Fibroblast of skin of abdomen (primary cell): ENCODE measurements at regions not wholly inside any gene's neighbourhood (a gene's known extent, or its start where the extent isn't known, plus 50 kb on each side); places are given as distances from the start of the nearest gene placed in this dataset.
"Not testable (repeated sequence)": the region's sequence is repeated elsewhere in the genome, so short reads cannot be mapped to it uniquely, and the experiment has no call there.

ENCODE experiments used
- DNase-seq: peaks from one replicate; pipeline ENCODE4 v3.0.0-alpha.2; 2013

DNA sequence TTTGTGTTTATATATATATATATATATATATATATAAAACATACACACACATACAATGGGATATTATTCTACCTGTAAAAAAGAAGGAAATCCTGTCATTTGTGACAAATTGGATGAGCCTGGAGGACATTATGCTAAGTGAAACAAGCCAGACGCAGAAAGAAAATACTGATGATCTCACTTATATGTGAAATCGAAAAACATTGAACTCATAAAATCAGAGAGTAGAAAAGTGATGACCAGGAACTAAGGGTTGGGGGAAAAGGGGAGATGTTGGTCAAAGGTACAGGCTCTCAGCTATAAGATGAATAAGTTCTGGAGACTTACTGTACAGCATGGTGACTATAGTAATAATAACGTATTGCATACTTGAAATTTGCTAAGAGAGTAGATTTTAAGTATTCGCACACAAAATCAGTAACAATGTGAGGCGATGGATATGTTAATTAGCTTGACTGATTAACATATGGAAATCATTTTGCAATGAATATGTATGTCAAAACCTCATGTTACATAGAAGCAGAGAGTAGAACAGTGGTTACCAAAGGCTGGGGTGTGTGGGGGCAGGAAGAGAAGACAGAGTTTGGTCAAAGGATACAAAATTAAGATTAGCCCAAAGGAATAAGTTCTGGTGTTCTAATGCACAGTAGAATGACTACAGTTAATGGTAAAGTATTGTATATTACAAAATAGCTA lies 92.3 kb upstream of the PHACTR1 start:
- DNase-seq = no peak

DNA sequence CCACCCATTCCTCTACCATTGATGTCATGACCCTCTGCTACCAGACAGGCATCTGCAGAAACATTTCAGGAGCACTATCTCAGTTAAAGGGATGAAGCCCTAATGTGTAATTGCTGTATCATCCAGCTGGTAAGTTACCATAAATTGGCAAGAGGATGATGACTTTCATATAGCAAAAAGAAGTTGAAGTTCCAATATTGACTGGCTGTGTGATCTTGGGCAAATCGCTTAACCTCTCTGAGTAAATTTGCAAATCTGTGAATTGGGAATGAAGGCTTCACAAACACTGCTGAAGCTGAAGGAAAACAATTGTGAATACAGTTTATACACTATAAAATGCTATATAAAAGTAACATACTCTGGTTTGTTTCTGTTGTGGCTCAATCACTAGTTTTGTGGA lies 89.5 kb upstream of the PHACTR1 start:
- no peak for DNase-seq

DNA sequence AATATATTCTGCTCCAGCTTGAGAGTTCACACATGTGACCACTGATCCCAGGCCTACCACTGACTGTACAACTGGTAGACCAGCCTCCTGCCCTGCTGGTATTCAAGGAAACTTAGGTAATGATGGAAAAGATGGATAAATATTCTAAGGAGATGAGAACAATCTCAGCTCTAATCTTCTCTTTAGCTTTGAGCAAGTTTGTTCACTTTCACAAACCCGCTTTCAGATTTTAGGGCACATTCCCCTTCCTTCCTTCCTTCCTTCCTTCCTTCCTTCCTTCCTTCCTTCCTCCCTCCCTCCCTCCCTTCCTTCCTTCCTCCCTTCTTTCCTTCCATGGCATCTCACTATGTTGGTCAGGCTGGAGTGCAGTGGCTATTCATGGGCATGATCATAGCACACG lies 88.2 kb upstream of the PHACTR1 start:
- no peak for DNase-seq

DNA sequence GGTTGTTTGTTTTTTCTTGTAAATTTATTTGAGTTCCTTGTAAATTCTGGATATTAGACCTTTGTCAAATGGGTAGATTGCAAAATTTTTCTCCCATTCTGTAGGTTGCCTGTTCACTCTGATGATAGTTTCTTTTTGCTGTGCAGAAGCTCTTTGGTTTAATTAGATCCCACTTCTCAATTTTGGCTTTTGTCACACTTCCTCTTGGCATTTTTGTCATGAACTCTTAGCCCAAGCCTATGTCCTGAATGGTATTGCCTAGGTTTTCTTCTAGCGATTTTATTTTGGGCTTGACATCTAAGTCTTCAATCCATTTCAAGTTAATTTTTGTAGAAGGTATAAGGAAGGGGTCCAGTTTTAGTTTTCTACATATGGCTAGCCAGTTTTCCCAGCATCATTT lies 82.8 kb upstream of the PHACTR1 start:
- DNase-seq = not testable (repeated sequence)

DNA sequence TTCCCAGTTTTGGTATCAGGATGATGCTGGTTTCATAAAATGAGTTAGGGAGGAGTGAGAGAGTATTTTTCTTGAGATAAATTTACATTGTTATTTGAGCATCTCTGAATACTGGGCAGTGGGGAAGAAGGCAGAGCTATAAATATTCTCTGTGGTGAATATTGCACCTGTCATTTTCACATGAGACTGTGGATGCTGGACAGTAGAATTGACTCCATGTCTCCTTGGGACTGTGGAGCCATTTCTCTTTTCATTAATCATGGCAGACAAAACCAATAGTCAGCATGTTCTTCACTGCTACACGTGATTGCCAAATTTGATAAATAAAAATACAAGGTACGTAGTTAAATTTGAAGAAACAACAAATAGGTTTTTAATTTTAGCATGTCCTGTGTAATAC lies 81.2 kb upstream of the PHACTR1 start:
- DNase-seq = no peak

DNA sequence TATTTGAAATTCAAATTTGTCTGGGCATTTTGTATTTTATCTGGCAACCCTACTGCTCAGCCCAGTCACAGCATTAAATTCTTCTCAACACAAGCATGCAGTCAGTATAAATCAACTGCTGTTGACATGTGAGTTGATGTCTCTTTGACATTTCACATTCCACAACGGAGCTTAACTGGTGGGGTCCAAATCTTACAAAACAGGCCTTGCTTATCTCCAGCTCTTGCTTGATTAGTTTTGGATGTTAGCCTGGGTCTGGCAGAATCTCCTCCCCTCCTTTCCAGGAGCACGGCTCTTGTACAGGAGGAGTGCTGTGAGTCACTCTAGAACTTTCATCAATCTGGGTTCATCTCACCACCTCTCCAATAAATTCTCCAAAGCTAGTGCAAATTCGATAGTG lies 80.8 kb upstream of the PHACTR1 start:
- peak; percentile 82 for DNase-seq

DNA sequence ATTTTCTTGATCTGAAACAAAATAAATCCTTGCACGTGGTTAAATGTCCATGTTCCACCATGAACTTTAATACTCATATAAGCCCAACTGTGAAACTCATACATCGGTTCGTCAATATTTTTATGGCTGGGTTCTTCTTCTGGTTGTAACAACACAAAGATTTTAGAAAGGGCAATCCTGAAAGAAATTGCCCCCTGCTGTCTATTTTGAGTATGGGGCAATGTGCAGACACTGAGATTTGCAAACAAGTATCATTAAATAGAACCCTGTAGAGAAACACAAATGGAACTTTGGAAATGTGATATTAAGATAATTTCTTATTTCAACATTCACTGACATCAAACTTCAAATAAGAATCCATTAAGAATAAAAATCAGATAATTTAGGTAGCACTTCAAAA lies 80.2 kb upstream of the PHACTR1 start:
- DNase-seq = no peak

DNA sequence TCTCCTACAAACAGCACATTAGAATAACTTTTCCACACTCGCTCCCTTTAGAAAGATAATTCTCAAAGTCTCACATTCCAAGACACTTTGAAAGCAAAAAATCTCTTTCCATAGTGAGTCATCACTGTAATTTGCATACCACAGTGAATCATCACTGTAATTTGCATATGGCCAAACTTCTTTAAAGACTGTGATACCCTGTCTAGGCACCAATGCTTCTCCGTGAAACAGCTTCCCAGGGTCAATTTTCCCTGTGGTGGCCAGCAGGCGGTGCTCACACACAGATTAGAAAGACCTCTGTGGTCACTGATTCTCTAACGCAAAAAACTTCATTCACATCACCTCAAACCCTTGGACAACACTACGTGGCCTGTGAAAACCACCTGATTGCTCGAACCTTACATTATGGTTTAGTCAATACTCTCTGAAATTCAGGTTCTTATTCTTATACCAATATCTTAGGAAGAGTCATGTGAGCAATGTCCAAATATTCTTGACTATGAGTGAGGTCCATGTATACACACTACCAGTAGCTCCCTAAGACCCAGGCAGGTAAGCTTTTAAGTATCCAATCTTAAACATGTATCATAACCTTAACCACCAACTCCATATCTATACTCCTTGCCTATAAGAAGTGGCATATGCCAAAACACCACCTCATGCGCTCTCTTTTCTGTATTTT lies 78.5 kb upstream of the PHACTR1 start:
- peak; percentile 85 for DNase-seq

DNA sequence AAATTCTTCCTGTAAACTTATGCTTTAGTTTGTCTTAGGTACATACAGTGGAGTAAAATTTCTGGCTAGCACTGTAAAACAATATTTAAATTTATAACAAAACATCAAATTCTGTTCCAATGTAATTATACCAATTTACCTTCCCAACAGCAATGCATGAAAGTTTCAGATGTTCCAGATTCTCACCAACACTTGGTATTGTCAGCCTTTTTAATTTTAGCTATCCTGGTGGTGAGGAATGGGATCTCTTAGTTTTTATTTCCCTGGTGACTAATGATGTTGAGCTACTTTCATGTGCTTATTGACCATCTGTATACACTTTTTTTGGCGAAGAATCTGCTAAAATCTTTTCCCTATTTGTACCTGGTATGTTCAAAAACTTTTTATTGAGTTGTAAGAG lies 76.1 kb upstream of the PHACTR1 start:
- no peak for DNase-seq

DNA sequence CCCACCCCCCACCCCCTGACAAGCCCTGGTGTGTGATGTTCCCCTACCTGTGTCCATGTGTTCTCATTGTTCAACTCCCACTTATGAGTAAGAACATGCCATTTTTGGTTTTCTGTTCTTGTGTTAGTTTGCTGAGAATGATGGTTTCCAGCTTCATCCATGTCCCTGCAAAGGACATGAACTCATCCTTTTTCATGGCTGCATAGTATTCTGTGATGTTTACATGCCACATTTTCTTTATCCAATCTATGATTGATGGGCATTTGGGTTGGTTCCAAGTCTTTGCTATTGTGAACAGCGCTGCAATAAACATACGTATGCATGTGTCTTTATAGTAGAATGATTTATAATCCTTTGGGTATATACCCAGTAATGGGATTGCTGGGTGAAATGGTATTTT lies 74.8 kb upstream of the PHACTR1 start:
- DNase-seq = not testable (repeated sequence)

DNA sequence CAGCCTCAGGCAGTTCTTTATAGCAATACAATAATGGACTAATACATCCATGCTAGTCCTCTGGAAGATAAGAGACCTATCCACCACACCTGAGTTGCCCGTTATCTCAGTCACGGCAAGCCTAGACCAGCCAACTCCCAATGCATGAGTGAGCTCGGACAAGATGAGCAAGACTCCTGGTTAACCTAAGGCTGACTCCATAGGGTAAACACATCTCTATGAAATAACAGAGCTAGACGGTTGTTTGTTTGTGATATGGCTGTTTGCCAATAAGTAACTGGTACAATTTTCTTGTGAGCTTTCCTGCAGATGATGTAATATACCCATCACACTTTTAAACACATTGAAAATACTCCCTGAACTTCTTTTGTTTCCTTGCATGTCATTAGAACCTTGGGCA lies 70.6 kb upstream of the PHACTR1 start:
- no peak for DNase-seq

DNA sequence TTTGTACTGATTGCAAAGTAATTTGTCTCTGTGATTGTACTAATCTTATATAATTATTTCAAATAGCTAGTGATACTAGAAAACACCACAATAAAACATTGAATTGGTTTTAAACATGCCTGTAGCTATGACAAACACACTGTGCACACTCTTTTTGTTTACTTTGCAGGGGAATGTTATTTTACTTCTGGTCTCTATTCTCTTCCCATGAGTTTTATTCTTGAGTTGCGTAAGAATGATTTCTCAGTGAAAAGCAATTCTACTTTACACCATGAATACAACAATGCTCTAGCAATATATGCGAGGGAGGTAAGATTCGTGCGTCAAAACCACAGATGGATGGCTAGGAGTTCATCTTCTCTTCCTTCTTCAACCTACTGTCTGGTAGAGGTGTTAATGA lies 68.4 kb upstream of the PHACTR1 start:
- no peak for DNase-seq

DNA sequence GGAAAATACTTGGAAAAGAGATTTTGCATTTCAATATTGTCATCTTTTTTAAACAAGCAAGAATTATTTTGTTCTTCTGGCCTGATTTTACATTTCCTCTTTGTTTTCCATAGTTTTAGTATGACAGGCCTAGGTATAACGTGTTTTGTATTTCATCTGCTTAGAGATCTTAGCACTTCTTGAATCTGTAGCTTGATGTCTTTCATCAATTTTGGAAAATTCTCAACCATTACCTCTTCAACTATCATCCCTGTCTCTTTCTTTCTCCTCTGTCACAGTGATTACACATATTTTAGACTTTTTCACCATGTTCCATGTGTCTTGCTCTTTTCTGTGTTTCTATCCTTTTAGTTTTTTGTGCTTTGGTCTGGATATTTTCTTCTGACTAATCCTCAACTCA lies 67.2 kb upstream of the PHACTR1 start:
- no peak for DNase-seq

DNA sequence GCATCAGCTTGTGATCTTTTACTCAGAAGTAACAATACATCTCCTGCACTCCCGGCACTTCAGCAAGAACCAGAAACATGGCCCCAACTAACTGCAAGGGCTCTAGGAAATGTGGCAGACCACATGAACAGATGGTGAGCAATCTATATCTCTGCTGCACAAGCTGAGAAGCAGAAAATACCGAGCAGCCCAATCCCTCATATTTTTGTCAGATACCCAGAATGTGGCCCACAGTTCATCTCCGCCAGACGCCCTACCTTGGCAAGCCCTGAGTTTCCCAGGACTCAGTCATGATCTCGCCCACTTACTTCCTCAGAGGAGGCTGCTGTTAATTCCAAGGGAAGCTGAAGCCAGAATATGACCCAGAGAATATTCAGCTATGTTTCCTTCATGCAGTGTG lies 63.1 kb upstream of the PHACTR1 start:
- DNase-seq = peak; percentile 21

DNA sequence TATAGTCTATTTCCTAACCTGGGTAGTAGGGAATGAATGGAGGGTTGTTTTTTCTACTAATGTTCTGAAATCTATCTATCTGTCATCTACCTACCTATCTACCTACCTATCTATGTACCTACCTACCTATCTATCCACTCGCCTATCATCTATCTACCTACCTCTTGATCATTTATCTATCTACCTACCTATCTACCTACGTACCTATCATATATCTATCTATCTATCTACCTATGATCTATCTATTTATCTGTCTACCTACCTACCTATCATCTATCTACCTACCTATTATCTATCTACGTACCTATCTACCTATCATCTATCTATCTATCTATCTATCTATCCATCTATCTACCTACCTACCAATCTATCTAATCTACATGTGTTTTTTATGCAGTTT lies 62.5 kb upstream of the PHACTR1 start:
- DNase-seq = no peak

DNA sequence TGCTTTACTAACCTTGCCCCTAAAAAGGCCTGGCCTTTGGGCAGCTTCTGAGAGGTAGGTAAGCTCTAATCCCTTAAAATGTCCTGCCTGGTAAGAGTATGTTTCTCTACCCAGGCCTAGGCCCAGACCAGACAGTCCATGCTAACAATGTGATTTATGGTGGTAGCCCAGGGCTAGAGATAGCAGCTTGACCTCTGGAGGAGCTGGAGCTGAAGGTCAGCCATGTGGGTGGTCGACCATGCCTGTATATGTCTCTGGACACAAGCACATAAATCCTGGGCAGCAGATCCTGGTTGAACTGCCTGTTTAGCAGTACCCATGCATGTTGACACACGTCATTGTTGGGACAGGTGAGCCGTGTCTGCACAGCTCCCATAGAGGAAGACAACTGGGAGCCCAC lies 62.1 kb upstream of the PHACTR1 start:
- no peak for DNase-seq

DNA sequence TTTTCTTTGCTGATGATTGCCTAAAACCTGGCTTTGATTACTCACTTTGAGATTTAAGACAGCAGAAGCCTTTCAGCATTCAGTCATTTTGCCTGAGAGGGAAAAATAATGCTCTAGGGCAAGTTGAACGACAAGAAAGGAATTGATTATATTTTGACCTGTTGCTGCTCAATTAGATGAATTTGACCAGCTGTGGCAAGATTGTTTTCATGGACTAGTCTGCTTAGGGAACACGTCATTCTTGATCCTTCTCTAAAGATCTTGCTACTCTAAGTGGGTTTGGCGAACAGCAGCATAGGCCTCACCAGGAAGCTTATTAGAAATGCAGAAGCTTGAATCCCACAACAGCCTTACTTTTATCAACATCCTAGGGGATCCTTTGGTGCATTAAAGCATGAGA lies 59.7 kb upstream of the PHACTR1 start:
- DNase-seq = peak; percentile 27

DNA sequence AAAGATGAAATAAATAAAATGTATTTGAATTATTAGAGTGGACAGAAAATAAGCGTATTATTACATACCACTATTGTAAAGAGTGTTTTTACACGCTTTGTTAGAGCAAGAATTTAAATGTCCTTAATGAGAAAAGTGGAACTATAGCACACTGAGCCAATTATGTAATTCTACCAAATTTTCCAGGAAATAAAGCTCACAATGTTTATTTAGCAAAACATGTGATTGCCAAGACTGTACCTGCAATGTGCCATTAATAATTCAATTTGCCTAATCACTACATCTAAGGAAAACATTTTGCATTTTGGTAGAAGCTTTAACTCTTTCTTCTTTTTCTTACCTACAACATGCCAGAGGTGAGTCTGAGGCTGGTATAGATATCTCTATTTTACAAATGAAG lies 58.7 kb upstream of the PHACTR1 start:
- DNase-seq = no peak

DNA sequence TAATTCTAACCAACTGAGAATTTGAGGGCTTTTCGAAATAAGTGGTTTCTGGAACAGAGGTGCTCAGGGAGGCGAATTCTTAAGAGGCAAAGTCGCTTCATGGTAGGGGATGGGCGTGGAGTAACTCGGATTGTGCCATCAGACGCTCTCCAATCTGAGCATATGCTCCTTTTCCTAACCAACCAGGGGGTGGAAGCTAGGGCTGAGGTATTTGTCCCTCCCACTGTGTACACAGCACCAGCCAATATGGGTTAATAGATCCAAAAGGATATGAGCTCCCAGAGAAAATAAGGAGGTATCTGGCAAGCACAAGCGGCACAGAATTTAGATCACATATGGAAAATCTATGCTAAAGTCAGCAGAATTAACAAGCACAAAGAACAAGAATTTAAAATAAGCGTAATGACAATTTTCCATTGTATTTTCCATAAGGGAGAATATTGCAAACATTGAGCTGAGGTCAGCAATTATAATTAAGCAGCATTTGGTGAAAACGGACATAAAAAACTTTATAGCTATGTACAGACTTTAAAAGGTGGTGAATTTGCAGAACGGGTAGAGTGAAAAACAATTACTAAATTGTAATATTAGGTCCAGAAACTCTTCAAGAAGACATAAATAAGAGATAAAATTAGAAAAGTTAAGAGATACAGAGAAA lies 55.0 kb upstream of the PHACTR1 start:
- DNase-seq = no peak
